ENCODE measurements at regions not wholly inside any gene's neighbourhood (a gene's known extent, or its start where the extent isn't known, plus 50 kb on each side); places are given as distances from the start of the nearest gene placed in this dataset.

GRCh38 chr4:22299678-22300077 is 216.2 kb downstream of the ADGRA3 start:
- POLR2A ChIA-PET (ENCODE audit: low non-redundant PET): no interaction called here
- TF ChIP-seq CTCF (conservative IDR thresholded peaks at IDR 0.05; ENCODE audit: low read depth, low read length): no peak
- no peak for TF ChIP-seq EZH2 (IDR thresholded peaks at IDR 0.05; ENCODE audit: borderline replicate concordance, low read depth, low read length, poor library complexity, severe bottlenecking)
- Histone ChIP-seq H3K9me3 (ENCODE audit: low read depth, low read length, poor library complexity, severe bottlenecking) (no peaks in the 10 kb centered on the region), H3K27me3 (replicated peaks; ENCODE audit: insufficient read depth, low read depth, low read length, poor library complexity) (no peaks in the 10 kb centered on the region), H3K4me1 (ENCODE audit: insufficient read depth, low read length, poor library complexity, severe bottlenecking) (no peaks in the 10 kb centered on the region), H3K27ac (ENCODE audit: low read depth, low read length, poor library complexity, severe bottlenecking) (no peak overlapping the region), H3K36me3 (ENCODE audit: insufficient read depth, low read length, poor library complexity, severe bottlenecking) (no peaks in the 10 kb centered on the region), H3K4me3 (ENCODE audit: low read depth, low read length, poor library complexity, severe bottlenecking) (no peak overlapping the region)
- DNase-seq (ENCODE audit: low spot score): no peak
- CTCF ChIA-PET: no interaction called here
- no TSS peak for BruUV-seq (replicated peaks)
- intact Hi-C loops (cut with micrococcal nuclease; ENCODE audit: unreplicated experiment): no loop called here

- DNase-seq (ENCODE audit: low spot score): no peak
- ChIA-PET CTCF (no interaction called here), POLR2A (ENCODE audit: low non-redundant PET) (no interaction called here)
- BruUV-seq (replicated peaks): no TSS peak
- H3K27ac ChIP-seq (ENCODE audit: low read depth, low read length, poor library complexity, severe bottlenecking): no peak overlapping the region
- peaks cover 4% of the 10 kb centered on the region for H3K9me3 ChIP-seq (ENCODE audit: low read depth, low read length, poor library complexity, severe bottlenecking)
- H3K36me3 ChIP-seq (ENCODE audit: insufficient read depth, low read length, poor library complexity, severe bottlenecking): no peaks in the 10 kb centered on the region
- no peak overlapping the region for H3K4me3 ChIP-seq (ENCODE audit: low read depth, low read length, poor library complexity, severe bottlenecking)
- TF ChIP-seq EZH2 (IDR thresholded peaks at IDR 0.05; ENCODE audit: borderline replicate concordance, low read depth, low read length, poor library complexity, severe bottlenecking) (no peak), CTCF (conservative IDR thresholded peaks at IDR 0.05; ENCODE audit: low read depth, low read length) (no peak)
- no peaks in the 10 kb centered on the region for H3K27me3 ChIP-seq (replicated peaks; ENCODE audit: insufficient read depth, low read depth, low read length, poor library complexity)
- intact Hi-C loops (cut with micrococcal nuclease; ENCODE audit: unreplicated experiment): no loop called here
- H3K4me1 ChIP-seq (ENCODE audit: insufficient read depth, low read length, poor library complexity, severe bottlenecking): no peaks in the 10 kb centered on the region
Observed at GRCh38 chr4:22287631-22288030, 228.2 kb downstream of the ADGRA3 start.

GRCh38 chr4:22268350-22269025 is 247.4 kb downstream of the ADGRA3 start:
- intact Hi-C loops (cut with micrococcal nuclease; ENCODE audit: unreplicated experiment): no loop called here
- CTCF ChIA-PET: no interaction called here
- Histone ChIP-seq H3K36me3 (ENCODE audit: insufficient read depth, low read length, poor library complexity, severe bottlenecking) (no peaks in the 10 kb centered on the region), H3K4me1 (ENCODE audit: insufficient read depth, low read length, poor library complexity, severe bottlenecking) (no peaks in the 10 kb centered on the region), H3K9me3 (ENCODE audit: low read depth, low read length, poor library complexity, severe bottlenecking) (no peaks in the 10 kb centered on the region), H3K27ac (ENCODE audit: low read depth, low read length, poor library complexity, severe bottlenecking) (no peak overlapping the region), H3K4me3 (ENCODE audit: low read depth, low read length, poor library complexity, severe bottlenecking) (no peak overlapping the region), H3K27me3 (replicated peaks; ENCODE audit: insufficient read depth, low read depth, low read length, poor library complexity) (no peaks in the 10 kb centered on the region)
- no peak for DNase-seq (ENCODE audit: low spot score)
- TF ChIP-seq EZH2 (IDR thresholded peaks at IDR 0.05; ENCODE audit: borderline replicate concordance, low read depth, low read length, poor library complexity, severe bottlenecking) (no peak), CTCF (conservative IDR thresholded peaks at IDR 0.05; ENCODE audit: low read depth, low read length) (no peak)
- POLR2A ChIA-PET (ENCODE audit: low non-redundant PET): no interaction called here
- BruUV-seq (replicated peaks): no TSS peak
